Fibroblast of lung (primary cell): ENCODE measurements at regions not wholly inside any gene's neighbourhood (a gene's known extent, or its start where the extent isn't known, plus 50 kb on each side); places are given as distances from the start of the nearest gene placed in this dataset.

ENCODE experiments used
- DNase-seq, 2 donors: peaks; one replicate each; pipeline versions ENCODE4 v3.0.0 to v3.0.0-alpha.2; 2010; ENCODE audit warnings: low read depth in 2 of 2
- H2AFZ ChIP-seq: 2 replicates; pipeline ENCODE4 v1.5.1; 2012; ENCODE audit warnings: low read length, control low read depth, inconsistent platforms
- H3K27ac ChIP-seq: 2 replicates; pipeline ENCODE4 v1.5.1; 2011; ENCODE audit warnings: low read length, control low read depth; ENCODE audit not compliant: insufficient read depth
- H3K27me3 ChIP-seq: 2 replicates; pipeline ENCODE4 v1.5.1; 2011; ENCODE audit warnings: mild to moderate bottlenecking, low read length; ENCODE audit not compliant: control insufficient read depth, insufficient read depth
- H3K36me3 ChIP-seq: 2 replicates; pipeline ENCODE4 v1.5.1; 2011; ENCODE audit warnings: low read length; ENCODE audit not compliant: control insufficient read depth, insufficient read depth
- H3K4me1 ChIP-seq: 2 replicates; pipeline ENCODE4 v1.5.1; 2011; ENCODE audit warnings: low read length; ENCODE audit not compliant: control insufficient read depth, insufficient read depth; ENCODE audit errors: extremely low read depth
- H3K4me2 ChIP-seq: 2 replicates; pipeline ENCODE4 v1.5.1; 2011; ENCODE audit warnings: low read length, control low read depth; ENCODE audit not compliant: insufficient read depth; ENCODE audit errors: extremely low read depth
- H3K4me3 ChIP-seq, 4 experiments: fragments of 200-600 bp in 1 of 4; sonication (generic) in 1 of 4; replicated peaks in 1 of 4; 2 replicates each; pipeline ENCODE4 v1.5.1; 2011 to 2016; ENCODE audit warnings: low read length in 4 of 4, low read depth in 3 of 4, mild to moderate bottlenecking in 3 of 4, control low read depth in 2 of 4, inconsistent platforms in 1 of 4, mixed read lengths in 1 of 4; ENCODE audit not compliant: insufficient read depth in 1 of 4; ENCODE audit errors: control extremely low read depth in 1 of 4
- H3K79me2 ChIP-seq: 2 replicates; pipeline ENCODE4 v1.5.1; 2012; ENCODE audit warnings: mild to moderate bottlenecking, low read length, inconsistent platforms; ENCODE audit not compliant: control insufficient read depth, insufficient read depth
- H3K9ac ChIP-seq: 2 replicates; pipeline ENCODE4 v1.5.1; 2011; ENCODE audit warnings: mild to moderate bottlenecking, low read length, control low read depth; ENCODE audit not compliant: insufficient read depth
- H3K9me3 ChIP-seq: 2 replicates; pipeline ENCODE4 v1.5.1; 2012; ENCODE audit warnings: low read depth, low read length; ENCODE audit not compliant: control insufficient read depth, insufficient read depth
- H4K20me1 ChIP-seq: 2 replicates; pipeline ENCODE4 v1.5.1; 2011; ENCODE audit warnings: low read length; ENCODE audit not compliant: control insufficient read depth, insufficient read depth; ENCODE audit errors: extremely low read depth
- EZH2 ChIP-seq: IDR thresholded peaks from 2 replicates; pipeline ENCODE4 v1.5.1; 2012; ENCODE audit warnings: low read length, control low read depth, mild to moderate bottlenecking; ENCODE audit errors: missing control alignments
- TF ChIP-seq, protein P1 (sequence below), 2 donors: IDR thresholded peaks in 1 of 2; conservative IDR thresholded peaks in 1 of 2; 1 replicate in 1 of 2; 2 replicates in 1 of 2; pipeline ENCODE4 v1.5.1; 2011 to 2012; ENCODE audit warnings: low read length in 2 of 2, control low read depth in 1 of 2, inconsistent platforms in 1 of 2, low read depth in 1 of 2, mild to moderate bottlenecking in 1 of 2

DNA sequence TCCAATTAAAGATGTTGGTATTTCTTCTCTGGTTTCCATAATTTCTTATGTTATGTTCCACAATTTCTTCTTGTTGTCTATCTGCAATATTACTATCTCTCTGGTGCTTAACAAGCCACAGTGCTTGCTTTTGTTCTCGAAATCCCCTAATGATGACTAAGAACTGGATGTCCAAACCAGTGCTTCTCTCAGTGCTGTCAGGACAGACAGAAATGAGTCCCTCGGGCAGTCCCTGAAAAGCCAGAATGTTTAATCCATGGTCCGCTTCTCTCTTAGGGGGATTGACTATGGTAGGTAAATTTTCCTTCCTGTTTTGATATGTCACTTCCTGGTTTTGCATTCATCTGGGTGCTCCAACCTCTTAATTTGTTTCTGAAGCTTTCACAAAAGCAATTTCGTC, 321.6 kb upstream of the PCDH10 start:
- no peaks in the 10 kb centered on the region for H3K79me2 ChIP-seq
- H3K27ac ChIP-seq: no peak overlapping the region
- H3K27me3 ChIP-seq: no peaks in the 10 kb centered on the region
- H3K36me3 ChIP-seq: no peaks in the 10 kb centered on the region
- TF ChIP-seq, protein P1, sequence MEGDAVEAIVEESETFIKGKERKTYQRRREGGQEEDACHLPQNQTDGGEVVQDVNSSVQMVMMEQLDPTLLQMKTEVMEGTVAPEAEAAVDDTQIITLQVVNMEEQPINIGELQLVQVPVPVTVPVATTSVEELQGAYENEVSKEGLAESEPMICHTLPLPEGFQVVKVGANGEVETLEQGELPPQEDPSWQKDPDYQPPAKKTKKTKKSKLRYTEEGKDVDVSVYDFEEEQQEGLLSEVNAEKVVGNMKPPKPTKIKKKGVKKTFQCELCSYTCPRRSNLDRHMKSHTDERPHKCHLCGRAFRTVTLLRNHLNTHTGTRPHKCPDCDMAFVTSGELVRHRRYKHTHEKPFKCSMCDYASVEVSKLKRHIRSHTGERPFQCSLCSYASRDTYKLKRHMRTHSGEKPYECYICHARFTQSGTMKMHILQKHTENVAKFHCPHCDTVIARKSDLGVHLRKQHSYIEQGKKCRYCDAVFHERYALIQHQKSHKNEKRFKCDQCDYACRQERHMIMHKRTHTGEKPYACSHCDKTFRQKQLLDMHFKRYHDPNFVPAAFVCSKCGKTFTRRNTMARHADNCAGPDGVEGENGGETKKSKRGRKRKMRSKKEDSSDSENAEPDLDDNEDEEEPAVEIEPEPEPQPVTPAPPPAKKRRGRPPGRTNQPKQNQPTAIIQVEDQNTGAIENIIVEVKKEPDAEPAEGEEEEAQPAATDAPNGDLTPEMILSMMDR (conservative IDR thresholded peaks at IDR 0.05 in 1 of 2, IDR thresholded peaks at IDR 0.05 in 1 of 2; ENCODE audit: low read depth in 1 of 2, low read length in 2 of 2): no peak
- no peak for TF ChIP-seq EZH2
- DNase-seq: no peak
- no peaks in the 10 kb centered on the region for H3K4me1 ChIP-seq
- H3K4me3 ChIP-seq: no peak overlapping the region
- H3K4me2 ChIP-seq: no peak overlapping the region
- H4K20me1 ChIP-seq: no peaks in the 10 kb centered on the region
- no peak overlapping the region for H2AFZ ChIP-seq
- no peaks in the 10 kb centered on the region for H3K9me3 ChIP-seq
- H3K9ac ChIP-seq: no peak overlapping the region

DNA sequence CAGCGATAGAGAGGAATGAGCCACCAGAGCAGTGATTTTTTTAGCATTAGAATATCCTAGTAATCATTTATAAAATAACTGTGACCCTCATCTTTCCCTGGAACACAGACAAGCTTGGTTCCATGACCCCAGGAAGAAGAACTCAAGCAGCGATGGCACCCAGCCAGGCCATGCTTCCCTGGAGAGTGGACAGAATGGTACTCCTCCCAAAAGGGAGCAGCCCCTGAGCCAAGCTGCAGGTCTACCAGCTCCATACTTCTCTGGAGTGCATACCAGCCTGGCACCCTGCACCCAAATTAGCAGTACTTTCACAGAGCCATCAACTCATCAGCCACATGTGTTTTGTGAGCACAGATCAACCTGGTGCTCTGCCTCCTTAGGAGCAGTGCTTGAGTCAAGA, 310.9 kb upstream of the PCDH10 start:
- no peak overlapping the region for H3K27ac ChIP-seq
- no peak overlapping the region for H3K9ac ChIP-seq
- H2AFZ ChIP-seq: no peak overlapping the region
- no peaks in the 10 kb centered on the region for H4K20me1 ChIP-seq
- no peaks in the 10 kb centered on the region for H3K27me3 ChIP-seq
- no peaks in the 10 kb centered on the region for H3K36me3 ChIP-seq
- no peak for DNase-seq
- no peaks in the 10 kb centered on the region for H3K4me1 ChIP-seq
- no peak overlapping the region for H3K4me2 ChIP-seq
- no peak overlapping the region for H3K4me3 ChIP-seq
- TF ChIP-seq EZH2: no peak
- TF ChIP-seq, protein P1 (conservative IDR thresholded peaks at IDR 0.05 in 1 of 2, IDR thresholded peaks at IDR 0.05 in 1 of 2; ENCODE audit: low read depth in 1 of 2, low read length in 2 of 2): no peak
- no peaks in the 10 kb centered on the region for H3K9me3 ChIP-seq
- no peaks in the 10 kb centered on the region for H3K79me2 ChIP-seq

DNA sequence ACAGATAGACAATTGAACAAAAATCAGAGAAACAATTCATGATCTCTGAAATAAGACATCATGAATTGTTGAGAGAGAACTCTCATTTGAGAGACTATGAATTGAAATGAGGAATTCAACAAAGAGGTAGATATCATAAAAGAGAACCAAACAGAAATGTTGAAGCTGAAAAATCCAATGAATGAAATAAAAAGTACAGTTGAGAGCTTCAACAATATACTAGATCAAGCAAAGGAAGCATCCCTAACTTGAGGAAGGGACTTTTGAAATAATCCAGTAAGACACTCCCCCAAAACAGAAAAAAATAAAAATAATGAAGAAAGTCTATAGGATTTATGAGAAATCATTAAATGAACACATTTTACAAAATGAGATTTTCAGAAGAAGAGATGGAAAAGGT, 310.0 kb upstream of the PCDH10 start:
- Histone ChIP-seq H3K4me3 (no peak overlapping the region), H3K36me3 (no peaks in the 10 kb centered on the region), H3K27me3 (no peaks in the 10 kb centered on the region), H4K20me1 (no peaks in the 10 kb centered on the region), H3K4me1 (no peaks in the 10 kb centered on the region), H2AFZ (no peak overlapping the region), H3K9me3 (no peaks in the 10 kb centered on the region), H3K27ac (no peak overlapping the region), H3K4me2 (no peak overlapping the region), H3K9ac (no peak overlapping the region), H3K79me2 (no peaks in the 10 kb centered on the region)
- no peak for TF ChIP-seq EZH2
- TF ChIP-seq, protein P1 (conservative IDR thresholded peaks at IDR 0.05 in 1 of 2, IDR thresholded peaks at IDR 0.05 in 1 of 2; ENCODE audit: low read depth in 1 of 2, low read length in 2 of 2): no peak
- no peak for DNase-seq
